Urothelium cell line (cell line): ENCODE measurements at regions not wholly inside any gene's neighbourhood (a gene's known extent, or its start where the extent isn't known, plus 50 kb on each side); places are given as distances from the start of the nearest gene placed in this dataset.
"Not testable (repeated sequence)": the region's sequence is repeated elsewhere in the genome, so short reads cannot be mapped to it uniquely, and the experiment has no call there.

ENCODE experiments used
- DNase-seq: peaks from one replicate; pipeline ENCODE4 v3.0.0; 2011; ENCODE audit warnings: low spot score, mixed read lengths
- FAIRE-seq: peaks from 2 replicates; lab custom pipeline; 2011; peaks lifted over from hg19 to GRCh38; lab: Jason Lieb, UNC

DNA sequence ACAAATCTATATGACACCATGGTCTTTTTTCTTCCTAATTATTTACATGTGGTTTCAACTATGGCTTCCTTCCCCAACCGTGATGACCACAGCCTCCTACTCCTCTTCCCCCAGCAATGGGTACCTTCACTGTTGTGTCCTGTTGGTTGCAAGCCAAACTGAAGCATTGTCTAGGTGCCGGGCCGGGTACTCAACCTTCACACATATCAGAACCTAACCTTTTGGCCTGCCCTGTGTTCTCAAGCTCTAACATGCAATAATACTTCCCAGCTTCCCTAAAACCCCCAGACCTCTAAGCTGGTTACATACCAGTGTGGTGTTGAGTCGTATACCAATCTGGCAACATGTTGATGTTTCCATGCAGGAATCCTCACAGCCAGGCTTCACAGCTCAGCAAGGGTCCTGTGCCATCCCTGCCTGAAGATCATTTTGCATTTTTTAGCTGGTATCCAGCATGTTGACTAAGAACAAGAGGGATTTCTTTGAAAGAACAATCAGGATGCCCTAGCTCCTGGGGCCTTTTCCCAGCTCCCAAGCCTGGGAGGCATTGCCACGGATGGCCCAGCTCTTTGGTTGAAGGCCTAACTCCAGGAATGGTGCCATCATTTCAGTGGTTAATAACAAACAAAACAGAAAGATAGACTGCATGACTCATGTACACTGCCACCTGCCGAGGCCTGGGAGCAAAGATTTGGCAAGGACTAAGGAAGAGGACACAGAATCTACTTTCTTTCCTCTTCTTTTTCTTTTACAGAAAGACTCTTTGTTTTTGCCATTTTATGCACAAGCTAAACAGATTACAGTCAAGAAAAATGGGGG, 373.7 kb upstream of the SALL1 start:
- no peak for FAIRE-seq

DNA sequence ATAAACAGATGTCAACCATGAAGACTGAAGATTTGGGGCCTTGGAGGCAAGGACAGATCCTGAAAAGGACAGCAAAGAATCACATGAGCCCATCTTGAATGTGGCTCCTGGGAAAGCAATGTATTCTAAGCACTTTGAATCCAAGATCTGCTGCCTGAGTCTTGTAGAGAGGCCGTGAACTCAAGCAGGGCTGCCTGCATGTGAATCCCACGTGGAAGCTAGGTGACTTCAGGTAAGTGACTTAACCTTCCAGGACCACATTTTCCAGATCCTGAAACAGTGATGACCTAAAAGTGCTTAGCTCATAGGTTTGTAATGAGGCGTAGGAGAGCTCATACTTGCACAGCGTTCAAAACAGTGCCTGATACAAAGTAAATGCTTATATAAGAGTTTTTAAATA, 373.0 kb upstream of the SALL1 start:
- DNase-seq: no peak
- no peak for FAIRE-seq

More for the DNA sequence above, 373.7 kb upstream of the SALL1 start:
- peak; percentile 44 for DNase-seq

DNA sequence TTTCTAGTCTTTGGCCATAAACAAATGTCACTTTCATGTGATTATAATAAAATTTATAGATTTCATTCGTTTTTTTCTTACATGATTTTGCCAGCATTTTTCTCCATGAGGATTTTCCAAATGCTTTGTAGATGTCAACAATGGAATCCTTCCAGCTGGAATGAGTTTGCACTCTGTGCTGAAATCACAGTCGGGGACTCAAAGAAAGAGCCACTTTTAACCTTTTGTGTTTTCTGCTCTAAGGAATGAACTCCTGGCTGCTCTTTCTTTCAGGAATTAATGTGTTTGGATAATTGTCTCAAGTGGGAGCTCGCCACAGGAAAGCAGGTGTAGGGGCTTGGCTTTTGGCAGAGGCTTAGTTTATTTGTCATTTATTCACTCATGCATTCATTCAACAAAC, 372.3 kb upstream of the SALL1 start:
- FAIRE-seq (no peak), DNase-seq (no peak)

DNA sequence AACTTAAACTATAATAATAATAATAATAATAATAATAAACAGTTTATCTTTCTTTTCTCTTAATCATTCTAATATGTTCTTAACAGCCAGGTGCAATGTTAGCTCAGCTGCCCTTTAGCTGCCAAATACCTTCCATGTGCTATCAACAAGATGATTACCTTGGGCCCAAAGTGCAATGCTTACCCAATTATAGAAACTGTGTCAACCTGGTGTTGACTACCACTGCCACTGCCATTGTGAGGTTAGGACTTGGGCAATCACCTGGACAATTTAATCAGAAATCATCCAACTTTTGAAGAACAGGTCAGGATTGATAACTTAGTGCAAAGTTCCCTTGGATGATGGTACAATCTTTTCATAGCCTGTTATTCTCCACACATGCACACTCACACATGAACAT, 371.8 kb upstream of the SALL1 start:
- no peak for FAIRE-seq
- DNase-seq: no peak

DNA sequence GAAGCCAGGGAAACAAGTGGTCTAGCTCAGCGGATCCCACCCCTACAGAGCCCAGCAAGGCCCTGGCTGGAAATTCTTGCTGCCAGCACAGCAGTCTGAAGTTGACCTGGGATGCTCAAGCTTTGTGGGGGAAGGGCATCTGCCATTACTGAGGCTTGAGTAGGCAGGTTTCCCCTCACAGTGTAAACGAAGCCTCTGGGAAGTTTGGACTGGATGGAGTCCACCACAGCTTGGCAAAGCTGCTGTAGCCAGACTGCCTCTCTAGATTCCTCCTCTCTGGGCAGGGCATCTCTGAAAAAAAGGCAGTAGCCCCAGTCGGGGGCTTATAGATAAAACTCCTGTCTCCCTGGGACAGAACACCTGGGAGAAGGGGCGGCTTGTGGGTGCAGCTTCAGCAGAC, 365.9 kb upstream of the SALL1 start:
- FAIRE-seq: not testable (repeated sequence)

DNA sequence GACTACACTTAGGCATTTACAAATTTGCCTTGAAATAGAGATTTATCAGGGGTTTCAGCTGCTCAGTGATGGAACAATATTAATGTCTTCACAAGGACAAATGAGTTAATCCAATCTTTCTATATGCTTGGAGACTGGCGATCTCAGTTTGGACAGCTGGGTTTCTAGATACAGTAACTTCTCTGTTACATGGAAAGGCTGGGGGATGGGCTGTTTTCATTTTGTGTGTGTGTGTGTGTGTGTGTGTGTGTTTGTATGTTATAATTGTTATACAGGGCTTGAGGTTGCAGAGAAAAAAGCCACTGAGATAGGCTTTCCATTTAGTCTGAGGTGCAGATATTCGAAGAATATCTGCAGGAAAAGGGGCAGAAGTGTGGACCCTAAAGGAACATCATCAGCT, 359.3 kb upstream of the SALL1 start:
- DNase-seq (no peak), FAIRE-seq (no peak)

More for the DNA sequence above, 365.9 kb upstream of the SALL1 start:
- not testable (repeated sequence) for DNase-seq

DNA sequence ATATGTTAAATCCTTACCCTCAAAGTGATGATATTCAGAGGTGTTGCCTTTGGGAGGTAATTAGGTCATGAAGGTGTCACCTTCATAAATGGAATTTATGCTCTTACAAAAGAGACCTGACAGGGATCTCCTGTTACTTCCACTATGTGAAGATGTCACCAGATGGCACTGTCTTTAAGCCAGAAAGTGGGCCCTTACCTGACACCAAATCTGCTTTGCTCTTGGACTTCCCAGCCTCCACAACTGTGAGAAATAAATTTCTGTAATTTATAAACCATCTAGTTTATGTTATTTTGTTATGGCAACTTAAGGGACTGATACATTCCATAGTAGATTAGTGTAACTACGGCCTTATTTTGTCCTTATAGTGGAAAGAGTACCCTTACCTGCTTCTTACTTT, 358.3 kb upstream of the SALL1 start:
- FAIRE-seq (no peak), DNase-seq (no peak)

DNA sequence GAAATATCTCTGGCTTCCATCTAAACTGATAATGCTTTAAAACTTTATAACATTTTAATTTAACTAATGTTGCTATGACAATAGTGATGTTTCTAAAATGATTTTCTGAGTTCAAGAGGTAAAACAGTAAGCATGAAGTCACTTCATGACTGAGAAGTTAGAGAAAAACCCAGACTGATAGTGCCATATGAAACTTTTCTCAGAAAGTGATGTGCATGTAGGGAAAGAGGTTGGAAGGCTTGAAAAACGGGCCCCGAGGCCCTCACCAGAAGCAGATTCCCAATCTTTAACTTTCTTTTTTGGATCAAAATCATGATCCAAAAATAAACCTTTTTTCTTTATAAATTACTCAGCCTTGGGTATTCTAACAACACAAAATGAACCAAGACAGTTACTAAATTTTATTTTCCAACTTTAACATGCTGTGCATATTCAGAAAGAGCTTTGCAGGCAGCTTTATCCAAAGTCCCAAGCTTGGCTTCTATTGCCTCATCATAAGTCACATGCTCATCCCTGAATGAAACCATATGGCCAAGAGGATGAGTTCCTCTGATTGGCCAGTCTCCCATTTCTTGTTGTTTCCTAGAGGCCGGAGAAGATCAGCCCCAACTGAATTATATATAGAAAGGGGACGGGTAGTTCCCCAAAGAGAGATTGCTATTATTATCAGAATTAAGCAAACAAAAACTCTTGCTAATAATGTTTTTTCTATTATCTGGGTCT, 357.6 kb upstream of the SALL1 start:
- FAIRE-seq: no peak

DNA sequence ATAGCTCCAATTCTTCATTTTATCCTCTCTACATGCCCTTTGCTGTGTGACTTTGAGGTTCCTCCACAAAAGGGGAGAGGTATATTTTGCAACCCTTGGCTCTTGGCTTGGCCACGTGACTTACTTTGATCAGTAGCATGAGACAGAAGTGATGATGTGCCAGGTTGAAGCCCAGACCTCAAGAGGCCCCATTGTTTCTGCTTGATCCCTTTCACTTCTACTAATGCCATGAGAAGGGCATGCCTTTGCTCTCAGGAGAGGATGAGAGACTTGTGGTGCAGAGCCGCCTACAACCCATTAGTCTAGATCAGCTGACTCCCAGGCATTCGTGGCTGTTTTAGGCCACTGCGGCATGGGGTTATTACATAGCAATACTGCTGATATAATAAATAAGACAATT, 356.2 kb upstream of the SALL1 start:
- FAIRE-seq (no peak), DNase-seq (no peak)

More for the DNA sequence above, 357.6 kb upstream of the SALL1 start:
- DNase-seq: no peak

DNA sequence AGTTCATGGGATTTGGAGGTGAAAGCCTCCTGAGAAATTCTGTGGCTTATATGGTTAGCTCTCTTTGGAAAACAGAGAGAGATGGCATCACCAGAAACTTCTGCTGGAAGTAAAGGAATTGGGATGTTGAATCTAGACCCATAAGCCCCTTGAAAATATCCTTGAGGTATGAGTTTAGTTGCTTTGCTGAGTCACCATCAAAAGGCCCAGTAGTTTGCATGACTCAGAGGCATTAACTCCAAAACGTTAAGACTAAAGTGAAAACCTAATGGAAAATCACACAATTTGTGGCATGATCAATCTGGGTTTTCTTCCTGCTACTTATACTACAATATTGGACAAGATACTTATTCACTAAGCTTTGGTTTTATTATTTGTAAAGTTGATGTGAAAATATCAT, 349.2 kb upstream of the SALL1 start:
- no peak for DNase-seq
- no peak for FAIRE-seq

DNA sequence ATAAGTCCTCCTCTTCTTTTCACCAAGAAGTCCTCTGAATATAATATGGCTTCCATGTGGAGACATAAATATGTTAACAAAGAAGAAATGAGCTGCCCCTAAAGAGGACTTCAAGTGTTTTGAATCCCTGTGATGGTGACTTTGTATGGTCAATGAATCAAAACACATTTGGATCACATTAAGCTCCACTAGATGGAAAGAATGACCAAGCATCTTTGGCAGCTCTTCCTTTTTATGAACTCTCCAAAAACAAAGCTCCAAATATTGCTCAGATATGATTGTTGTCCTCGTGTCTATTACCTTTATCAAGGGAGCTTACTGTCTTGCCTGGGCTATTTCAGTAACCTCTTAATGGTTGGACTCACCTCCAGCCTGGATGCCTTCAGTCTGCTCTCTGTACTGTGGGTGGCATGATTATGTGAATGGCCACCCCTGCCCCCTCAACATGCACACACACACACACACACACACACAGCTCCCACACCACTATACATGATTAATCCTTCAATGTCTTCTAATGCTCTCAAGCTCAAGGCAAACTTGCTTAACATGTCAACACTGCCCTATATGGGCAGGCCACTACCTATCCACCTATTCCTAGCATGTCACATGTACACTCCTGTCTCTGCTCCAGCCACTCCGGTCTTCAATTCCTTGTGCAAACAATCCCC, 346.6 kb upstream of the SALL1 start:
- FAIRE-seq: no peak

DNA sequence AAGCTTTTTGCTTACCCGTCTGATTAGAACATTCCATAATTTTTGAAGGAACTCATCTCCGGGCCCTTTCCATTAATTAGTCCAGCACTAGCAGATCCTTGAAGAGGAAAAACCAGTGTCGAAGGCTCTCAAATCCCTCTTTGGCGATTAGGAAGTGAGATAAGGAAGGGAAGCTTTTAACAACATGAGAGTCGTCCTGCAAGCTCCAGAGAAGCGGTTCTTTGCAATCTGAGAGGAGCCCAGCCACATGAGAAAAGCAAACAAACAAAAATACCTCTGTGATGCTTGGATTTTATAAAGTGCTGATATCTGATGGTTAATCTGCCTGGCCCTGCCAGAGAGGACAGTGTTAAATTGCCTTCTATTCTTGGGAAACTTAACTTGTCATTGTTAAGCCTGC, 339.8 kb upstream of the SALL1 start:
- DNase-seq (no peak), FAIRE-seq (no peak)

More for the DNA sequence above, 346.6 kb upstream of the SALL1 start:
- DNase-seq: no peak

DNA sequence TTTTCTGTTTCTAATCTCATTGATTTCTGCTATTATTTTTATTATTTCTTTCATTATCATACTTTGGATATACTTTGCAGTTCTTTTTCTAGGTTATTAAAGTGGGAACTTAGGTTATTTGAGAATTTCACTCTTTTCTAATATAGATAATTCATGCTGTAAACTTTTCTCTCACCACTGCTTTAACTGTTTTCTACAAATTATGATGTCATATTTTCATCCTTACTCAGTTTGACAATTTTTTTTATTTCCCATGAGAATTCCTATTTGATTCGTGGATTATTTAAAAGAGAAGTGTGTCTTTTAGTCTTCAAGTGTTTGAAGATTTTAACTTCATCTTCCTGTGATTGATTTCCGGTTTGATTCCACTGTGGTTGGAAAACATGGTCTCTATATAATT, 336.8 kb upstream of the SALL1 start:
- no peak for FAIRE-seq
- no peak for DNase-seq

DNA sequence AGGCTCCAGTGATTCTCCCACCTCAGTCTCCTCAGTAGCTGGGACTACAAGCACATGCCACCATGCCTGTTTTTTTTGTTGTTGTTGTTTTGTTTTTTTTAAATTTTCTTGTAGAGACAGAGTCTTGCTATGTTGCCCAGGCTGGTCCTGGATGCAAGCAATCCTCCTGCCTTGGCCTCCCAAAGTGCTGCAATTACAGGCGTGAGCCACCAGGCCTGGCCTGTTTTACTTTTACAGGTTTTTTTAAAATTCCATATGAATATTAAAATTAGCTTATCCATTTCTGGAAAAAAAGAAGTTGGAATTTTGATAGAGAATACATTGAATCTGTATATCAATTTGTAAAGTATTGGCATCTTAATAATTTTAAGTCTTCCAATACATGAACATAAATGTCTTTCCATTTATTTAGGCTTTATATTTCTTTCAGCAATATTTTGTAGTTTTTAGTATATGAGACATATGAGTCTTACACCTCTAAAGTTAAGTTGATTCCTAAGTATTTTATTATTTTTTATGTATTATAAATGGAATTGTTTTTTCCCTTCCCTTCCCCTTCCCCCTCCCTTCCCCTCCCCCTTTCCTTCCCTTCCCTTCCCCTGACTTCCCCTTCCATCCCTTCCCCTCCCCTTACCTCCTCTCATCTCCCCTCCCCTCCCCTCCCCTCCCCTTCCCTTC, 323.5 kb upstream of the SALL1 start:
- DNase-seq: no peak
- no peak for FAIRE-seq

DNA sequence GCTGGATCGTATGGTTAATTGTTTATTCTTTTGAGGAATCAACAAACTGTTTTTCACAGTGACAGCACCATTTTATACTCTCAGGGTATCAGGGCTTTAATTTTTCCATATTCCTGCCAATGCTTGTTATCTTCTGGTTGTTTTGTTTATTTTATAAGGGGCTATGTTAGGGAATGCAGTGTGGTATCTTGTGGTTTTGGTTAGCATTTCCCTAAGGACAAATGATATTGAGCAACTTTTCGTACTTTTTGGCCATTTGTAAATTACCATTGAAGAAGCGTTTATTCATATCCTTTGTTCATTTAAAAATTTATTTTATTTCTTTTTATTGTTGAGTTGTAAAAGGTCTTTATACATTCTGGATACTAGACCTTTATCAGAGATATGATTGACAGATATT, 322.0 kb upstream of the SALL1 start:
- no peak for DNase-seq
- no peak for FAIRE-seq

DNA sequence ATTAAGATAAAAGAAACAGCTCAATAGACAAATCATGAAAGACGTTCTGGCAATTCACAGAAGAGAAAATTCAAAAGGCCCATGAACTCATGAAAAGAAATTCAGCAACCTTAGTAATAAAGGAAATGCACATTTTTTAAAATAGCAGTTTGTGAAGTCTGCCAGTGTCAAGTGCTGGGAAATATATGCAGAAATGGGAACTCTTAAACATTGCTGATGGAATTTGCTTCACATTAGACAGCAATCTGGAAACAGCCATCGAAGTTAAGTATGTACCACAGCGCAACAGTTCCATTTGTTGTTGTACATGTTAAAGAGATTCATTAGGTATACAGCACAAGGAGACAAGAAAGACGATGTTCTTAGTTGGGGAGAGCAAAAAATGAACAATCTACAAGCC, 319.4 kb upstream of the SALL1 start:
- no peak for FAIRE-seq

DNA sequence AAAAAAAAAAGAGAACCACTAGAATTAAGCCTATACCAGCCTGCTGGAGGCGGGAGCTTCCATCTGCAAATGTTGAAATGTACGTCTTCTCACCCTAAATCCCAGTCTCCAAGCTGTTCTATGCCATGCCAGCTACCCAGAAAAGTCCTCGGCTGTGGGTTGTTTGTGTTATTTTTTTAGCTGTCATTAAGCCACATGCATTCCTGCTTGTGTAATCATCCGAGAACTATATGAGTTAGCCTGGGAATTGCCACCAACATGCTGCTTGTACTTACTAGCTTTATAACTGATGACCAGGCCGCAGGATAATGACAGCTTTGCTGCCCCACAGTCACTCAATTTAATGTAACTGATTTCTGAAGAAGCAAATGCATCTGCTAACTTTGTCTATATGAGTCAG, 313.9 kb upstream of the SALL1 start:
- DNase-seq (no peak), FAIRE-seq (no peak)

More for the DNA sequence above, 319.4 kb upstream of the SALL1 start:
- DNase-seq: no peak

DNA sequence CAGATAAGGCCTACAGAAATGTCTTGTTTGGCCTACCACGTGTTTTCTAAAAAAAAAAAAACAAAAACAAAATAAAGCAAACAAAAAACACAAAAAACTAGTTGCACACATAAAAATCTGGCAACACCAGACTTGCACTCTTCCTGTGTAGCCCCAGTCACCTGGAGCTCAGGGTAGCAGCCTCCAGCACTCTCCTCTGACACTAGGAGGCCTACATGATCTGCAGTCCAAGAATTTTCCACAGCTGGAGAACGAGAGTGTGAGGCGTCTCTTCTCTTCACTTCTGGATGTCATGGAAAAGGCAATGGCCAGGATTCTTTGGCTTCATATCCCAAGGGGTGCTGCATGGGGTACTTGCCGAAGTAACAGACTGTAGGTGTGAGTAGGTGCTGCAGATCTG, 310.2 kb upstream of the SALL1 start:
- FAIRE-seq (no peak), DNase-seq (no peak)

DNA sequence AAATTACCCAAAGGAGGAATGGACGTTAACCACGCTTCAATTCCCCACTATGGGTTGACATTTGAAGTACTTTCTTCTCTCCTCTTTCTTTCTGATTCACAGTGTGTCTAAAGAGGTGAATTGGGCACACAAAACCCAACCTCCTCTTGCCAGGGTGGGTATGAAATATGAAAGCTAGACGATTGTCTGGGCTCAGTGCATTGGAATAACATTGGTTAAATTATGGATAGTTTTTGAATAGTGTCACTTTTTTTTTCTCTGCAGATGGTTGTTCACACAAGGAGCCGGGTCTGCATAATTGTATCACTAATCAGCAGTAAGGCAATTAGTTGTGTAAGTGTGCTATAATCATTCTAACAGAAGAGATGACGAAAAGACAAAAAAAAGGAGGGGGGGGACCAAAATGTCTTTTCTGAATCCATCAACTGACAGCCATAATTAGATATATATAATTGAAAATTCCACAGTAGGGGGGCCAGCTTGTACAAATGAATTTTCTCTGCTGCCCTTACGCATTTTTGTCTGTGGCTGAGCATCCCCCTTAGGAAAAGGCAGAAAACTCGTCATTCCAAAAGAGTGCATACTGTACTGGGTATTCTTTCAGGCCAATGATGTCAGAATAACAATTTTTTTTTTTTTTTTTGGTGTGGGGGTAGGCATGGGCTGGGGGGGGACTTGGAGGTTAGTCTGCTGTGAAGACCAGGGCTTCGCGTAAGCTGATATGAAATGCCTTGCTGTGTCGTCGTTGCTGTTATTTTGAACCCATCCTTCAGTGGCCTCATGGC, 307.5 kb upstream of the SALL1 start:
- FAIRE-seq: no peak
- DNase-seq: no peak

DNA sequence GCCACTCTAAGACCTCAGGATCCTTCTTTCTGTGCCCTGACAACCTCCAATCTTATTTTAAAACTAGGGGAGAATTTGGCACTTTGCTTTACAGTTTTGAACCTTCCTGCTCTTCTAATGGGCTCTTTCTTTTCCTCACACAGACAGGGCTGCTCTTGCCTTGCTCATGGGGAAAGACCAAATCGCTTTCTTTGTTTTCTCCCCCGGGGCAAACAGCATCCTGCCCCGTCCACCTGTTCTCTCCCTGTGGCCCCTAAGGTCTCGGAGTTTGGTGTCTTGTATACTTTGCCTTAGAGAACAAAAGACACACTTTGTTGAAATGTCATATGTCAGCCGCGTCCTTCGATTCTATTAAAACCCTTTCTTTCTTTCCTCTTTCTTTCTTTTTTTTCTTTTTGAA, 306.7 kb upstream of the SALL1 start:
- no peak for DNase-seq
- FAIRE-seq: no peak
